HCT116 (cell line): ENCODE measurements at regions not wholly inside any gene's neighbourhood (a gene's known extent, or its start where the extent isn't known, plus 50 kb on each side); places are given as distances from the start of the nearest gene placed in this dataset.

Experiments
- CEBPB ChIP-seq: IDR thresholded peaks from 2 replicates; pipeline ENCODE4 v1.6.1; 2012; ENCODE audit warnings: low read depth
- EZH2 ChIP-seq: fragments of 200-600 bp; sonication (generic); IDR thresholded peaks from 2 replicates; pipeline ENCODE4 v1.6.1; 2017; ENCODE audit warnings: antibody characterized with exemption, mixed run types
- EZH2phosphoT487 ChIP-seq: fragments of 200-600 bp; IDR thresholded peaks from 2 replicates; pipeline ENCODE4 v1.6.1; 2018; ENCODE audit warnings: antibody characterized with exemption, borderline replicate concordance
- MAX ChIP-seq: IDR thresholded peaks from 2 replicates; pipeline ENCODE4 v1.6.1; 2012
- POLR2A ChIP-seq: IDR thresholded peaks from 2 replicates; pipeline ENCODE4 v1.7.0; 2011; ENCODE audit warnings: borderline replicate concordance; ENCODE audit not compliant: insufficient read depth, insufficient read length; ENCODE audit errors: extremely low read depth
- POLR2AphosphoS5 ChIP-seq: IDR thresholded peaks from 2 replicates; pipeline ENCODE4 v1.6.1; 2011; ENCODE audit warnings: mild to moderate bottlenecking, low read depth, low read length, moderate library complexity
- RAD21 ChIP-seq: IDR thresholded peaks from 2 replicates; pipeline ENCODE4 v1.6.1; 2012; ENCODE audit warnings: low read depth, mild to moderate bottlenecking
- SRF ChIP-seq: IDR thresholded peaks from 2 replicates; pipeline ENCODE4 v1.6.1; 2012; ENCODE audit warnings: low read depth
- TCF7L2 ChIP-seq: IDR thresholded peaks from 2 replicates; pipeline ENCODE4 v1.7.0; 2011; ENCODE audit warnings: borderline replicate concordance, inconsistent platforms; ENCODE audit not compliant: insufficient read depth, insufficient read length; ENCODE audit errors: extremely low read depth
- YY1 ChIP-seq: IDR thresholded peaks from 2 replicates; pipeline ENCODE4 v1.6.1; 2011; ENCODE audit warnings: low read length, low read depth, moderate library complexity, mild to moderate bottlenecking; ENCODE audit not compliant: insufficient replicate concordance; ENCODE audit errors: extremely low read depth
- ZFX ChIP-seq: fragments of 450-650 bp; IDR thresholded peaks from 2 replicates; pipeline ENCODE4 v1.6.1; 2017
- ZNF274 ChIP-seq: fragments of 200-500 bp; sonication (Bioruptor generic); IDR thresholded peaks from 2 replicates; pipeline ENCODE4 v1.6.1; 2014; ENCODE audit warnings: mild to moderate bottlenecking, low read depth, low read length, inconsistent platforms
- TF ChIP-seq, protein P1 (sequence below): IDR thresholded peaks from 2 replicates; pipeline ENCODE4 v1.6.1; 2012; ENCODE audit warnings: low read depth
- TF ChIP-seq, protein P2 (sequence below), 3 experiments: fragments of 200-600 bp in 1 of 3; sonication (generic) in 1 of 3; IDR thresholded peaks in 2 of 3; conservative IDR thresholded peaks in 1 of 3; 2 replicates each; pipeline ENCODE4 v1.5.1; 2012 to 2017; ENCODE audit warnings: low read depth in 2 of 3, low read length in 2 of 3, antibody characterized with exemption in 1 of 3, borderline replicate concordance in 1 of 3, control low read depth in 1 of 3, mild to moderate bottlenecking in 1 of 3, mixed read lengths in 1 of 3, mixed run types in 1 of 3, moderate library complexity in 1 of 3; ENCODE audit not compliant: insufficient read depth in 1 of 3

GRCh38 chr2:173552531-173552930 lies 197.9 kb downstream of the CDCA7 start:
- TF ChIP-seq MAX (no peak), POLR2A (no peak), POLR2AphosphoS5 (no peak), RAD21 (no peak), EZH2 (no peak), TCF7L2 (no peak), ZNF274 (no peak), ZFX (no peak), CEBPB (no peak), SRF (no peak), YY1 (no peak), EZH2phosphoT487 (no peak)
- TF ChIP-seq, protein P1, sequence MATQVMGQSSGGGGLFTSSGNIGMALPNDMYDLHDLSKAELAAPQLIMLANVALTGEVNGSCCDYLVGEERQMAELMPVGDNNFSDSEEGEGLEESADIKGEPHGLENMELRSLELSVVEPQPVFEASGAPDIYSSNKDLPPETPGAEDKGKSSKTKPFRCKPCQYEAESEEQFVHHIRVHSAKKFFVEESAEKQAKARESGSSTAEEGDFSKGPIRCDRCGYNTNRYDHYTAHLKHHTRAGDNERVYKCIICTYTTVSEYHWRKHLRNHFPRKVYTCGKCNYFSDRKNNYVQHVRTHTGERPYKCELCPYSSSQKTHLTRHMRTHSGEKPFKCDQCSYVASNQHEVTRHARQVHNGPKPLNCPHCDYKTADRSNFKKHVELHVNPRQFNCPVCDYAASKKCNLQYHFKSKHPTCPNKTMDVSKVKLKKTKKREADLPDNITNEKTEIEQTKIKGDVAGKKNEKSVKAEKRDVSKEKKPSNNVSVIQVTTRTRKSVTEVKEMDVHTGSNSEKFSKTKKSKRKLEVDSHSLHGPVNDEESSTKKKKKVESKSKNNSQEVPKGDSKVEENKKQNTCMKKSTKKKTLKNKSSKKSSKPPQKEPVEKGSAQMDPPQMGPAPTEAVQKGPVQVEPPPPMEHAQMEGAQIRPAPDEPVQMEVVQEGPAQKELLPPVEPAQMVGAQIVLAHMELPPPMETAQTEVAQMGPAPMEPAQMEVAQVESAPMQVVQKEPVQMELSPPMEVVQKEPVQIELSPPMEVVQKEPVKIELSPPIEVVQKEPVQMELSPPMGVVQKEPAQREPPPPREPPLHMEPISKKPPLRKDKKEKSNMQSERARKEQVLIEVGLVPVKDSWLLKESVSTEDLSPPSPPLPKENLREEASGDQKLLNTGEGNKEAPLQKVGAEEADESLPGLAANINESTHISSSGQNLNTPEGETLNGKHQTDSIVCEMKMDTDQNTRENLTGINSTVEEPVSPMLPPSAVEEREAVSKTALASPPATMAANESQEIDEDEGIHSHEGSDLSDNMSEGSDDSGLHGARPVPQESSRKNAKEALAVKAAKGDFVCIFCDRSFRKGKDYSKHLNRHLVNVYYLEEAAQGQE: no peak
- TF ChIP-seq, protein P2, sequence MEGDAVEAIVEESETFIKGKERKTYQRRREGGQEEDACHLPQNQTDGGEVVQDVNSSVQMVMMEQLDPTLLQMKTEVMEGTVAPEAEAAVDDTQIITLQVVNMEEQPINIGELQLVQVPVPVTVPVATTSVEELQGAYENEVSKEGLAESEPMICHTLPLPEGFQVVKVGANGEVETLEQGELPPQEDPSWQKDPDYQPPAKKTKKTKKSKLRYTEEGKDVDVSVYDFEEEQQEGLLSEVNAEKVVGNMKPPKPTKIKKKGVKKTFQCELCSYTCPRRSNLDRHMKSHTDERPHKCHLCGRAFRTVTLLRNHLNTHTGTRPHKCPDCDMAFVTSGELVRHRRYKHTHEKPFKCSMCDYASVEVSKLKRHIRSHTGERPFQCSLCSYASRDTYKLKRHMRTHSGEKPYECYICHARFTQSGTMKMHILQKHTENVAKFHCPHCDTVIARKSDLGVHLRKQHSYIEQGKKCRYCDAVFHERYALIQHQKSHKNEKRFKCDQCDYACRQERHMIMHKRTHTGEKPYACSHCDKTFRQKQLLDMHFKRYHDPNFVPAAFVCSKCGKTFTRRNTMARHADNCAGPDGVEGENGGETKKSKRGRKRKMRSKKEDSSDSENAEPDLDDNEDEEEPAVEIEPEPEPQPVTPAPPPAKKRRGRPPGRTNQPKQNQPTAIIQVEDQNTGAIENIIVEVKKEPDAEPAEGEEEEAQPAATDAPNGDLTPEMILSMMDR (IDR thresholded peaks at IDR 0.05 in 2 of 3, conservative IDR thresholded peaks at IDR 0.05 in 1 of 3; ENCODE audit: borderline replicate concordance in 1 of 3, insufficient read depth in 1 of 3, low read depth in 2 of 3, low read length in 2 of 3): no peak
